ENCODE measurements at regions not wholly inside any gene's neighbourhood (a gene's known extent, or its start where the extent isn't known, plus 50 kb on each side); places are given as distances from the start of the nearest gene placed in this dataset.

DNA sequence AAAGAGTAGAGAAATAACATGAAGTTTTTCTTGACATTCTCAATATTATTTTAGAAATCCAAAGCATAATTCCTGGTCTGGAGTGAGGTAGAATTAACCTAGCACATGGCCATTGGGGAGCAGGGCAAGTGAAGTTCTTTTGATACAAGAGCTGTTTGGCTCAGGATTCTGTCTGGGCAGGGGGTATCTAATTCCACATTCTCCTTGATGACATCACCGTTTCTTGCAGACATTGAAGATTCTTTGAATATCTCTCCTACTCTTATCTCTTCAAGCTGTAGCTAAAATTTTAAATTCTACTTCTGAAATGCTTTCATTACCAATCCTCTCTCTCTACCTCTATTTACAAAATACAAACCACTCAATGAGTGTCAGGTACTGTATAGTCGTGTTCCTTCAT lies 138.2 kb upstream of the TENM4 start:
- no peak for TF ChIP-seq MAZ (IDR thresholded peaks at IDR 0.05; ENCODE audit: borderline replicate concordance, low read depth, low read length)
- TF ChIP-seq, protein P1, sequence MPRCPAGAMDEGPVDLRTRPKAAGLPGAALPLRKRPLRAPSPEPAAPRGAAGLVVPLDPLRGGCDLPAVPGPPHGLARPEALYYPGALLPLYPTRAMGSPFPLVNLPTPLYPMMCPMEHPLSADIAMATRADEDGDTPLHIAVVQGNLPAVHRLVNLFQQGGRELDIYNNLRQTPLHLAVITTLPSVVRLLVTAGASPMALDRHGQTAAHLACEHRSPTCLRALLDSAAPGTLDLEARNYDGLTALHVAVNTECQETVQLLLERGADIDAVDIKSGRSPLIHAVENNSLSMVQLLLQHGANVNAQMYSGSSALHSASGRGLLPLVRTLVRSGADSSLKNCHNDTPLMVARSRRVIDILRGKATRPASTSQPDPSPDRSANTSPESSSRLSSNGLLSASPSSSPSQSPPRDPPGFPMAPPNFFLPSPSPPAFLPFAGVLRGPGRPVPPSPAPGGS (IDR thresholded peaks at IDR 0.05), result no peak
